ENCODE measurements at regions not wholly inside any gene's neighbourhood (a gene's known extent, or its start where the extent isn't known, plus 50 kb on each side); places are given as distances from the start of the nearest gene placed in this dataset.

DNA sequence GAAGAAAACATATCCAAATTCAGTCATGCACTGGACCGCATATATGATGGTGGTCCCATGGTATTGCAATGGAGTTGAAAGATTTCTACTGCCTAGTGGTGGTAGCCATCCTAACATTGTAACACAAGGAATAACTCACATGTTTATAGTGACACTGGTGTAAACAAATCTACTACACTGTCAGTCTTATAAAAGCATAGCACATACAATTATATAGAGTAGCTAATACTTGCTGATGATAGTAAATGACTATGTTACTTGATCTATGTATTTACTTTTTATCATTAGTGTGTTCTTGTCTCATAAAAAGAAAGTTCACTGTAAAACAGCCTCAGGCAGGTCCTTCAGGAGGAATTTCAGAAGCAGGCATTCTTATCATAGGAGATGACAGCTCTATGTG lies 96.0 kb upstream of the CDIN1 start:
- Histone ChIP-seq H2AFZ (ENCODE audit: low read depth, low read length) (no peak overlapping the region), H3K27me3 (ENCODE audit: insufficient read depth, low read depth, low read length) (no peaks in the 10 kb centered on the region), H3K9me2 (ENCODE audit: insufficient read depth, low read length) (no peaks in the 10 kb centered on the region), H3K4me3 (ENCODE audit: low read length) (no peak overlapping the region), H3F3A (ENCODE audit: insufficient read depth, low read length, poor library complexity, severe bottlenecking) (no peaks in the 10 kb centered on the region), H3K27ac (ENCODE audit: low read length) (no peak overlapping the region), H3K4me2 (ENCODE audit: low read length) (no peak overlapping the region), H3K9me3 (ENCODE audit: low read length) (no peaks in the 10 kb centered on the region), H4K20me1 (ENCODE audit: insufficient read depth) (no peaks in the 10 kb centered on the region), H3K79me2 (replicated peaks; ENCODE audit: insufficient read depth, low read length) (no peaks in the 10 kb centered on the region), H3K36me3 (ENCODE audit: insufficient read depth, low read length) (no peaks in the 10 kb centered on the region), H3K9ac (ENCODE audit: low read length) (no peak overlapping the region)
- TF ChIP-seq REST (IDR thresholded peaks at IDR 0.05; ENCODE audit: borderline replicate concordance): no peak
- TF ChIP-seq TAF1 (IDR thresholded peaks at IDR 0.05; ENCODE audit: low read depth): no peak
- no peak for TF ChIP-seq POLR2AphosphoS5 (IDR thresholded peaks at IDR 0.05)
- TF ChIP-seq RAD21 (conservative IDR thresholded peaks at IDR 0.05): no peak
- no peak for TF ChIP-seq EZH2 (IDR thresholded peaks at IDR 0.05; ENCODE audit: borderline replicate concordance, insufficient read depth, low read length, poor library complexity, severe bottlenecking)
- TF ChIP-seq, protein P1, sequence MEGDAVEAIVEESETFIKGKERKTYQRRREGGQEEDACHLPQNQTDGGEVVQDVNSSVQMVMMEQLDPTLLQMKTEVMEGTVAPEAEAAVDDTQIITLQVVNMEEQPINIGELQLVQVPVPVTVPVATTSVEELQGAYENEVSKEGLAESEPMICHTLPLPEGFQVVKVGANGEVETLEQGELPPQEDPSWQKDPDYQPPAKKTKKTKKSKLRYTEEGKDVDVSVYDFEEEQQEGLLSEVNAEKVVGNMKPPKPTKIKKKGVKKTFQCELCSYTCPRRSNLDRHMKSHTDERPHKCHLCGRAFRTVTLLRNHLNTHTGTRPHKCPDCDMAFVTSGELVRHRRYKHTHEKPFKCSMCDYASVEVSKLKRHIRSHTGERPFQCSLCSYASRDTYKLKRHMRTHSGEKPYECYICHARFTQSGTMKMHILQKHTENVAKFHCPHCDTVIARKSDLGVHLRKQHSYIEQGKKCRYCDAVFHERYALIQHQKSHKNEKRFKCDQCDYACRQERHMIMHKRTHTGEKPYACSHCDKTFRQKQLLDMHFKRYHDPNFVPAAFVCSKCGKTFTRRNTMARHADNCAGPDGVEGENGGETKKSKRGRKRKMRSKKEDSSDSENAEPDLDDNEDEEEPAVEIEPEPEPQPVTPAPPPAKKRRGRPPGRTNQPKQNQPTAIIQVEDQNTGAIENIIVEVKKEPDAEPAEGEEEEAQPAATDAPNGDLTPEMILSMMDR (IDR thresholded peaks at IDR 0.05; ENCODE audit: poor library complexity, severe bottlenecking): no peak
- TF ChIP-seq MXI1 (conservative IDR thresholded peaks at IDR 0.05; ENCODE audit: poor library complexity, severe bottlenecking): no peak
- no peak for TF ChIP-seq SMC3 (conservative IDR thresholded peaks at IDR 0.05; ENCODE audit: poor library complexity)
- no peak for TF ChIP-seq EP300 (conservative IDR thresholded peaks at IDR 0.05; ENCODE audit: poor library complexity, severe bottlenecking)

- Histone ChIP-seq H4K20me1 (ENCODE audit: insufficient read depth) (no peaks in the 10 kb centered on the region), H3F3A (ENCODE audit: insufficient read depth, low read length, poor library complexity, severe bottlenecking) (no peaks in the 10 kb centered on the region), H3K4me2 (ENCODE audit: low read length) (no peak overlapping the region), H3K27ac (ENCODE audit: low read length) (no peak overlapping the region), H2AFZ (ENCODE audit: low read depth, low read length) (no peak overlapping the region), H3K9me2 (ENCODE audit: insufficient read depth, low read length) (no peaks in the 10 kb centered on the region), H3K4me3 (ENCODE audit: low read length) (no peak overlapping the region), H3K9me3 (ENCODE audit: low read length) (no peaks in the 10 kb centered on the region), H3K79me2 (replicated peaks; ENCODE audit: insufficient read depth, low read length) (no peaks in the 10 kb centered on the region), H3K27me3 (ENCODE audit: insufficient read depth, low read depth, low read length) (no peaks in the 10 kb centered on the region), H3K9ac (ENCODE audit: low read length) (no peak overlapping the region), H3K36me3 (ENCODE audit: insufficient read depth, low read length) (no peaks in the 10 kb centered on the region)
- TF ChIP-seq MXI1 (conservative IDR thresholded peaks at IDR 0.05; ENCODE audit: poor library complexity, severe bottlenecking) (no peak), REST (IDR thresholded peaks at IDR 0.05; ENCODE audit: borderline replicate concordance) (no peak), SMC3 (conservative IDR thresholded peaks at IDR 0.05; ENCODE audit: poor library complexity) (no peak), RAD21 (conservative IDR thresholded peaks at IDR 0.05) (no peak), POLR2AphosphoS5 (IDR thresholded peaks at IDR 0.05) (no peak), EP300 (conservative IDR thresholded peaks at IDR 0.05; ENCODE audit: poor library complexity, severe bottlenecking) (no peak), TAF1 (IDR thresholded peaks at IDR 0.05; ENCODE audit: low read depth) (no peak), EZH2 (IDR thresholded peaks at IDR 0.05; ENCODE audit: borderline replicate concordance, insufficient read depth, low read length, poor library complexity, severe bottlenecking) (no peak)
- TF ChIP-seq, protein P1 (IDR thresholded peaks at IDR 0.05; ENCODE audit: poor library complexity, severe bottlenecking): no peak
These were observed 95.2 kb upstream of the CDIN1 start for GRCh38 chr15:36484038-36484778.

Data from neural cell (in vitro differentiated cells).